ENCODE measurements at regions not wholly inside any gene's neighbourhood (a gene's known extent, or its start where the extent isn't known, plus 50 kb on each side); places are given as distances from the start of the nearest gene placed in this dataset.
A peak's percentile ranks its signal among the peaks of the same experiment; 100 is the strongest.

- Mint-ChIP-seq H3K4me3 (no peak overlapping the region), H3K9me3 (peaks cover 3% of the 10 kb centered on the region), H3K4me1 (no peaks in the 10 kb centered on the region), H3K27ac (no peak overlapping the region), H3K36me3 (no peaks in the 10 kb centered on the region), H3K27me3 (no peaks in the 10 kb centered on the region)
- no peak for DNase-seq
- CTCF ChIA-PET: no interaction called here
Measured at GRCh38 chr16:86868786-86869185, 290.4 kb downstream of the FOXL1 start.

- CTCF ChIA-PET: no interaction called here
- no peak overlapping the region for H3K4me3 Mint-ChIP-seq
- H3K27me3 Mint-ChIP-seq: no peaks in the 10 kb centered on the region
- no peak overlapping the region for H3K27ac Mint-ChIP-seq
- DNase-seq: no peak
- no peaks in the 10 kb centered on the region for H3K36me3 Mint-ChIP-seq
- H3K4me1 Mint-ChIP-seq: no peaks in the 10 kb centered on the region
- H3K9me3 Mint-ChIP-seq: peaks cover 3% of the 10 kb centered on the region
Measured at GRCh38 chr16:86869288-86870022, 291.1 kb downstream of the FOXL1 start.

- Mint-ChIP-seq H3K9me3 (no peaks in the 10 kb centered on the region), H3K36me3 (no peaks in the 10 kb centered on the region), H3K4me3 (no peak overlapping the region), H3K27ac (no peak overlapping the region), H3K27me3 (no peaks in the 10 kb centered on the region), H3K4me1 (no peaks in the 10 kb centered on the region)
- DNase-seq: no peak
- CTCF ChIA-PET: no interaction called here
Measured at GRCh38 chr16:86870380-86870779, 292.0 kb downstream of the FOXL1 start.

GRCh38 chr16:86872131-86872530 lies 293.8 kb downstream of the FOXL1 start:
- DNase-seq: no peak
- CTCF ChIA-PET: no interaction called here
- peaks cover 4% of the 10 kb centered on the region for H3K27me3 Mint-ChIP-seq
- H3K27ac Mint-ChIP-seq: no peak overlapping the region
- H3K9me3 Mint-ChIP-seq: no peaks in the 10 kb centered on the region
- no peaks in the 10 kb centered on the region for H3K4me1 Mint-ChIP-seq
- no peaks in the 10 kb centered on the region for H3K36me3 Mint-ChIP-seq
- H3K4me3 Mint-ChIP-seq: no peak overlapping the region

GRCh38 chr16:86872833-86873232 lies 294.5 kb downstream of the FOXL1 start:
- Mint-ChIP-seq H3K27ac (no peak overlapping the region), H3K27me3 (peaks cover 11% of the 10 kb centered on the region), H3K4me3 (no peak overlapping the region), H3K36me3 (no peaks in the 10 kb centered on the region), H3K4me1 (no peaks in the 10 kb centered on the region), H3K9me3 (no peaks in the 10 kb centered on the region)
- DNase-seq: no peak
- CTCF ChIA-PET: interaction anchor here (1.9 kb wide), 1 partner anchor 309 kb away, joined by 18 read pairs; no protein-coding TSS in a partner anchor

- CTCF ChIA-PET: interaction anchor here (0.6 to 1.9 kb wide), 5 partner anchors 182 to 311 kb away, joined by 3 to 18 read pairs (median 3); no protein-coding TSS in a partner anchor
- Mint-ChIP-seq H3K27me3 (peaks cover 24% of the 10 kb centered on the region), H3K4me3 (no peak overlapping the region), H3K4me1 (no peaks in the 10 kb centered on the region), H3K27ac (no peak overlapping the region), H3K9me3 (no peaks in the 10 kb centered on the region), H3K36me3 (no peaks in the 10 kb centered on the region)
- DNase-seq: peak; percentile 45
Measured at GRCh38 chr16:86874141-86874540, 295.8 kb downstream of the FOXL1 start.

- H3K36me3 Mint-ChIP-seq: no peaks in the 10 kb centered on the region
- no peak overlapping the region for H3K4me3 Mint-ChIP-seq
- peaks cover 41% of the 10 kb centered on the region for H3K27me3 Mint-ChIP-seq
- no peaks in the 10 kb centered on the region for H3K9me3 Mint-ChIP-seq
- CTCF ChIA-PET: interaction anchor here (0.9 kb wide), 1 partner anchor 16 kb away, joined by 3 read pairs; no protein-coding TSS in a partner anchor
- H3K4me1 Mint-ChIP-seq: no peaks in the 10 kb centered on the region
- H3K27ac Mint-ChIP-seq: no peak overlapping the region
- no peak for DNase-seq
Measured at GRCh38 chr16:86876499-86876898, 298.1 kb downstream of the FOXL1 start.

- H3K36me3 Mint-ChIP-seq: no peaks in the 10 kb centered on the region
- no peaks in the 10 kb centered on the region for H3K4me1 Mint-ChIP-seq
- H3K9me3 Mint-ChIP-seq: no peaks in the 10 kb centered on the region
- no peak overlapping the region for H3K4me3 Mint-ChIP-seq
- no peak overlapping the region for H3K27ac Mint-ChIP-seq
- peaks cover 41% of the 10 kb centered on the region for H3K27me3 Mint-ChIP-seq
- DNase-seq: no peak
- CTCF ChIA-PET: no interaction called here
Measured at GRCh38 chr16:86877108-86877507, 298.8 kb downstream of the FOXL1 start.

GRCh38 chr16:86877835-86878234 lies 299.5 kb downstream of the FOXL1 start:
- Mint-ChIP-seq H3K27me3 (peaks cover 45% of the 10 kb centered on the region), H3K4me3 (no peak overlapping the region), H3K4me1 (no peaks in the 10 kb centered on the region), H3K27ac (no peak overlapping the region), H3K36me3 (no peaks in the 10 kb centered on the region), H3K9me3 (no peaks in the 10 kb centered on the region)
- no peak for DNase-seq
- CTCF ChIA-PET: no interaction called here

GRCh38 chr16:86878236-86879080 lies 300.1 kb downstream of the FOXL1 start:
- Mint-ChIP-seq H3K27ac (no peak overlapping the region), H3K4me1 (no peaks in the 10 kb centered on the region), H3K9me3 (no peaks in the 10 kb centered on the region), H3K4me3 (no peak overlapping the region), H3K27me3 (peaks cover 46% of the 10 kb centered on the region), H3K36me3 (no peaks in the 10 kb centered on the region)
- DNase-seq: no peak
- CTCF ChIA-PET: no interaction called here

GRCh38 chr16:86879268-86879667 lies 300.9 kb downstream of the FOXL1 start:
- no peak overlapping the region for H3K4me3 Mint-ChIP-seq
- no peak overlapping the region for H3K27ac Mint-ChIP-seq
- no peaks in the 10 kb centered on the region for H3K4me1 Mint-ChIP-seq
- H3K36me3 Mint-ChIP-seq: no peaks in the 10 kb centered on the region
- peaks cover 46% of the 10 kb centered on the region for H3K27me3 Mint-ChIP-seq
- no peak for DNase-seq
- no peaks in the 10 kb centered on the region for H3K9me3 Mint-ChIP-seq
- CTCF ChIA-PET: no interaction called here

- Mint-ChIP-seq H3K27me3 (peaks cover 46% of the 10 kb centered on the region), H3K4me1 (no peaks in the 10 kb centered on the region), H3K9me3 (no peaks in the 10 kb centered on the region), H3K27ac (no peak overlapping the region), H3K4me3 (no peak overlapping the region), H3K36me3 (no peaks in the 10 kb centered on the region)
- DNase-seq: no peak
- CTCF ChIA-PET: no interaction called here
Measured at GRCh38 chr16:86880316-86881117, 302.2 kb downstream of the FOXL1 start.

- no peaks in the 10 kb centered on the region for H3K4me1 Mint-ChIP-seq
- no peak overlapping the region for H3K4me3 Mint-ChIP-seq
- no peaks in the 10 kb centered on the region for H3K36me3 Mint-ChIP-seq
- CTCF ChIA-PET: no interaction called here
- no peak for DNase-seq
- H3K27ac Mint-ChIP-seq: no peak overlapping the region
- H3K27me3 Mint-ChIP-seq: peaks cover 46% of the 10 kb centered on the region
- H3K9me3 Mint-ChIP-seq: no peaks in the 10 kb centered on the region
Measured at GRCh38 chr16:86881118-86881510, 302.8 kb downstream of the FOXL1 start.

- Mint-ChIP-seq H3K4me1 (no peaks in the 10 kb centered on the region), H3K36me3 (no peaks in the 10 kb centered on the region), H3K4me3 (no peak overlapping the region), H3K27me3 (peaks cover 43% of the 10 kb centered on the region), H3K27ac (no peak overlapping the region), H3K9me3 (no peaks in the 10 kb centered on the region)
- CTCF ChIA-PET: no interaction called here
- no peak for DNase-seq
Measured at GRCh38 chr16:86881861-86882273, 303.5 kb downstream of the FOXL1 start.
